Cardiac muscle cell (in vitro differentiated cells and primary cell): ENCODE measurements at regions not wholly inside any gene's neighbourhood (a gene's known extent, or its start where the extent isn't known, plus 50 kb on each side); places are given as distances from the start of the nearest gene placed in this dataset.

ENCODE experiments used
- DNase-seq, 2 donors: peaks; one replicate each; pipeline versions ENCODE4 v3.0.0 to v3.0.0-alpha.2; 2010 to 2017; ENCODE audit warnings: low read depth in 1 of 2, low spot score in 1 of 2
- H3K27ac ChIP-seq: fragments of 200-600 bp; sonication (generic); 2 replicates; pipeline ENCODE4 v1.5.1; 2016
- H3K27me3 ChIP-seq: fragments of 200-600 bp; sonication (generic); 2 replicates; pipeline ENCODE4 v1.6.0; 2016; ENCODE audit warnings: control low read depth
- H3K36me3 ChIP-seq: fragments of 200-600 bp; sonication (generic); 2 replicates; pipeline ENCODE4 v1.5.1; 2016; ENCODE audit warnings: control low read depth
- H3K4me1 ChIP-seq: fragments of 200-600 bp; sonication (generic); 2 replicates; pipeline ENCODE4 v1.8.1; 2017; ENCODE audit warnings: low read depth, mild to moderate bottlenecking, mixed run types
- H3K4me3 ChIP-seq: fragments of 200-600 bp; sonication (generic); 2 replicates; pipeline ENCODE4 v1.5.1; 2016; ENCODE audit warnings: mild to moderate bottlenecking
- H3K9me3 ChIP-seq: fragments of 200-600 bp; sonication (generic); 2 replicates; pipeline ENCODE4 v1.5.1; 2017; ENCODE audit warnings: low read depth, mild to moderate bottlenecking, control low read depth
- TF ChIP-seq, protein P1 (sequence below): IDR thresholded peaks from 2 replicates; pipeline ENCODE4 v1.5.1; 2012; ENCODE audit warnings: low read depth, mild to moderate bottlenecking, low read length

DNA sequence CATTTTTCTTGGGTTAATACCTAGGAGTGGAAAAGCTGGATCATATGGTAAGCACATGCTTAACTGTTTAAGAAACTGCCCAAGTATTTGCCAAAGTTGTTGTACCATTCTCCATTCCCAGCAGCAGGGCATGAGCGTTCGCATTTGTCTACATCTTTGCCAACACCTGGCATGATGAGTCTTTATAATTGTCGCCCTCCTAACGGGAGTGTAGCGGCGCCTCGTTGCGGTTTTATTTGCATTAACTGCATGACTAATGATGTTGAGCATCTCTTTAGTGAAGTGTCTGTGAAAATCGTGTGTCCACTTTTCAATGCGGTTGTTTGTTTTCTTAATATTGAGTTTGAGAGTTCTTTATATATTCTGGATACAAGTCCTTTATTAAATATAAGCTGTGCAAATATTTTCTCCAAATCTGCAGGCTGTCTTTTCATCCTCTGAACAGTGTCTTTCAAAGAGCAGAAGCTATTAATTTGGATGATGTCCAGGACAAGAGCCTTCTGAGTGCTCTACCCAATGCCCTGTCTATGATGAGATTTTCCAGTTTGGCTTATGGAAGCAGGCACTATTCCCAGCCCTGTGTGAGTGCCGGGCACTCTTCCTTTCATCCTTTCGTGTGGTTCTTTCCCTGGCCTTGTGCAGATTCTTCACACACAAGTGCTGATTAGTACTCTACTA, 202.0 kb downstream of the FOXO1 start:
- Histone ChIP-seq H3K36me3 (no peaks in the 10 kb centered on the region), H3K4me1 (no peaks in the 10 kb centered on the region), H3K9me3 (no peaks in the 10 kb centered on the region), H3K27ac (no peak overlapping the region), H3K4me3 (no peak overlapping the region), H3K27me3 (no peaks in the 10 kb centered on the region)
- DNase-seq, result no peak
- TF ChIP-seq, protein P1, sequence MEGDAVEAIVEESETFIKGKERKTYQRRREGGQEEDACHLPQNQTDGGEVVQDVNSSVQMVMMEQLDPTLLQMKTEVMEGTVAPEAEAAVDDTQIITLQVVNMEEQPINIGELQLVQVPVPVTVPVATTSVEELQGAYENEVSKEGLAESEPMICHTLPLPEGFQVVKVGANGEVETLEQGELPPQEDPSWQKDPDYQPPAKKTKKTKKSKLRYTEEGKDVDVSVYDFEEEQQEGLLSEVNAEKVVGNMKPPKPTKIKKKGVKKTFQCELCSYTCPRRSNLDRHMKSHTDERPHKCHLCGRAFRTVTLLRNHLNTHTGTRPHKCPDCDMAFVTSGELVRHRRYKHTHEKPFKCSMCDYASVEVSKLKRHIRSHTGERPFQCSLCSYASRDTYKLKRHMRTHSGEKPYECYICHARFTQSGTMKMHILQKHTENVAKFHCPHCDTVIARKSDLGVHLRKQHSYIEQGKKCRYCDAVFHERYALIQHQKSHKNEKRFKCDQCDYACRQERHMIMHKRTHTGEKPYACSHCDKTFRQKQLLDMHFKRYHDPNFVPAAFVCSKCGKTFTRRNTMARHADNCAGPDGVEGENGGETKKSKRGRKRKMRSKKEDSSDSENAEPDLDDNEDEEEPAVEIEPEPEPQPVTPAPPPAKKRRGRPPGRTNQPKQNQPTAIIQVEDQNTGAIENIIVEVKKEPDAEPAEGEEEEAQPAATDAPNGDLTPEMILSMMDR, result no peak

DNA sequence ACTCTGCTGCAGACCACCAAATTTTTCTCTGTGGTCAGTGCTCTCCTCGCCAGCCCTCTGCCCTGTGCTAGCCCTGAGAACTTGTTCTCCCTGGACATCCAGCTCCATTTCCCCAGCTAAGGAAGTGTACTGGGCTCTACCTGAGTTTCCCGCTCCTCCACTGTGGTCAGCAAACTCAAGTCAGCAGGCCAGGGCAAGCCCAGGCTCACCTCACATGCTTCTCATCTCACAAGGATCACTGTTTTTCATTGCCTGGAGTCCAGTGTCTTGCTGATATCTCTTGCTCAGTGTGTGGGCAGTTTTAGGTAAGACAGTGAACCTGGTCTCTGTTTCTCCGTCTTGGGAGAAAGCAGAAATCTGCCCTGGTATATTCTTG, 201.4 kb downstream of the FOXO1 start:
- no peak overlapping the region for H3K27ac ChIP-seq
- no peaks in the 10 kb centered on the region for H3K36me3 ChIP-seq
- H3K4me3 ChIP-seq, result no peak overlapping the region
- no peaks in the 10 kb centered on the region for H3K9me3 ChIP-seq
- TF ChIP-seq, protein P1, result no peak
- DNase-seq, result no peak
- H3K4me1 ChIP-seq, result no peaks in the 10 kb centered on the region
- H3K27me3 ChIP-seq, result no peaks in the 10 kb centered on the region

DNA sequence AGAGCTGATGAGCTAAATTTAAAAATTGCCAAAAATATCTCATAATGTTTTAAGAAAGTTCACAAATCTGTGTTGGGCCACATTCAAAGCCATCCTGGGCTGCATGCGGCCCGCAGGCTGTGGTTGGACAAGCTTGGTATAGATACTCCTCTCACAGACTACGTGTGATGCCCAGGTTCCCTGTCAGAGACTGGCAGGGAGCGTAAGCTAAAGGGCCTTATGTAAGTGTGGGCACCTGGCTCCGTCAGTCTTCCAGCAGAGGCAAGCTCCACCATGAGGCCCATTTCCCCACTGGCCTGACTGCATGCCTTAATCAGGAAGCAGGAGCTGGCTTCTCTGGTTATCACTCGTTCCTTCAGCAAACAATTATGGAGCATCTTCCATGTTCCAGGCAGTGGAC, 200.2 kb downstream of the FOXO1 start:
- Histone ChIP-seq H3K4me3 (no peak overlapping the region), H3K36me3 (no peaks in the 10 kb centered on the region), H3K9me3 (no peaks in the 10 kb centered on the region), H3K4me1 (no peaks in the 10 kb centered on the region), H3K27ac (no peak overlapping the region), H3K27me3 (no peaks in the 10 kb centered on the region)
- no peak for DNase-seq
- TF ChIP-seq, protein P1, result no peak

DNA sequence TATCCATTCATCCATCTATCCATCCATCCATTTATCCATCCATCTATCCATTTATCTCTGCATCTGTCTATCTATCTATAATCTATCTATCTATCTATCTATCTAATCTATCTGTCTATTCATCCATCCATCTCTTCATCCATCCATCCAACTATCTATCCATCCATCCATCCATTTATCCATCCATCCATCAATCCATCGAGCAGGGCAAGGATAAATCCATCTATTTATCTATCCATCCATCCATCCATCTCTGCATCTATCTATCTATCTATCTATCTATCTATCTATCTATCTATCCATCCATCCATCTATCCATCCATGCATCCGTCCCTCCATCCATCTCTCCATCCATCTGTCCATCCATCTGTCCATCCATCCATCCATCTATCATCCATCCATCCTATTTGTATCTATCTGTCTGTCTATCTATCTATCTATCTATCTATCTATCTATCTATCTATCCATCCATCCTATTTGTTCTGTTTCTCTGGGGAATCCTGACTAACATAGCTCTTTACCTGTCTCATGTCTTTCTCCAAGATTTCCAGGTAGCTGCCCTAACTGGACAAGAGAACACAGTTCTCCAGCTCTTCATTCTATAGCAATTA, 198.1 kb downstream of the FOXO1 start:
- H3K27me3 ChIP-seq, result no peaks in the 10 kb centered on the region
- H3K27ac ChIP-seq, result no peak overlapping the region
- H3K36me3 ChIP-seq, result no peaks in the 10 kb centered on the region
- no peak overlapping the region for H3K4me3 ChIP-seq
- H3K4me1 ChIP-seq, result no peaks in the 10 kb centered on the region
- DNase-seq, result no peak
- TF ChIP-seq, protein P1, result no peak
- H3K9me3 ChIP-seq, result no peaks in the 10 kb centered on the region

DNA sequence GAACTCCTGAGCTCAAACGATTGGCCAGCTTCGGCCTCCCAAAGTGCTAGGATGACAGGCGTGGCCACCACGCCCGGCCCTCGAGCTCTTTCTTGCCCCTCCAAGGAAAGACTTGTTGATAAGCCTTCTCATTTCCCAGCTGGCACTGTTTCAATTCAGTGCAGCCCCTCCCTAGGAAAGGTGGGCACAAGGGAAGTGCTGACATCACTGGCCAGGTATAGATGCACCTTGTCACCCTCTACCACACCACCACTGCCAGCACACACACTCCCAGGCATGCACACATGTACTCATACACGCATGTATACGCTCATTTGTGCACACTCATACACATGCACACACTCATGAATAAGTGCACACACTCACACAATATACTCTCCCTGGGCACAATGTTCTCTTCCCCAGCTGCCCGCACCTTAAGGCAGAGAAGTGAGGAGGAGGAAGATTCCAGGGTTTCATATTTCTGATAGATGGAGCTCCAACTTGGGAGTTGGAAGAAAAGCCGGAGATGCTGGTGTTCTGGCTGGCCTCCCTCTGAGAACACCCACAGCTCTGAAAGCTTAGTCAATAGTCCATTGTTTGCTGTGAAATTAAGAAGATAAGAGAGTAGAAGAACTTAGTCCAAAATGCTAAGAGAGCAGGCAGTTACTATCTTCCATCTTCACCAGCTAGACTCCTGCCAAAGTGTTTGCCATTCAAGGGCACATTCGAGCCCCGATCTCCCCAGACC, 196.7 kb downstream of the FOXO1 start:
- Histone ChIP-seq H3K9me3 (no peaks in the 10 kb centered on the region), H3K4me1 (no peaks in the 10 kb centered on the region), H3K4me3 (no peak overlapping the region), H3K27ac (no peak overlapping the region), H3K36me3 (no peaks in the 10 kb centered on the region), H3K27me3 (no peaks in the 10 kb centered on the region)
- DNase-seq, result peak in 1 of 2 donors; percentile 76
- TF ChIP-seq, protein P1, result no peak
